ENCODE measurements at regions not wholly inside any gene's neighbourhood (a gene's known extent, or its start where the extent isn't known, plus 50 kb on each side); places are given as distances from the start of the nearest gene placed in this dataset.
"Not testable (repeated sequence)": the region's sequence is repeated elsewhere in the genome, so short reads cannot be mapped to it uniquely, and the experiment has no call there.

GRCh38 chr3:103297502-103297901 lies 862.7 kb downstream of the ZPLD1 start:
- not testable (repeated sequence) for TF ChIP-seq CTCF (IDR thresholded peaks at IDR 0.05); ZFX (IDR thresholded peaks at IDR 0.05; ENCODE audit: borderline replicate concordance)

Data from 22Rv1 (cell line).